HCT116 (cell line): ENCODE measurements at regions not wholly inside any gene's neighbourhood (a gene's known extent, or its start where the extent isn't known, plus 50 kb on each side); places are given as distances from the start of the nearest gene placed in this dataset.

Source experiments
- ATF3 ChIP-seq: IDR thresholded peaks from 2 replicates; pipeline ENCODE4 v1.6.1; 2012
- CEBPB ChIP-seq: IDR thresholded peaks from 2 replicates; pipeline ENCODE4 v1.6.1; 2012; ENCODE audit warnings: low read depth
- CTCF ChIP-seq, 3 experiments: fragments of 200-600 bp in 1 of 3; sonication (generic) in 1 of 3; IDR thresholded peaks in 2 of 3; conservative IDR thresholded peaks in 1 of 3; 2 replicates each; pipeline ENCODE4 v1.5.1; 2012 to 2017; ENCODE audit warnings: low read depth in 2 of 3, low read length in 2 of 3, antibody characterized with exemption in 1 of 3, borderline replicate concordance in 1 of 3, control low read depth in 1 of 3, mild to moderate bottlenecking in 1 of 3, mixed read lengths in 1 of 3, mixed run types in 1 of 3, moderate library complexity in 1 of 3; ENCODE audit not compliant: insufficient read depth in 1 of 3
- EZH2 ChIP-seq: fragments of 200-600 bp; sonication (generic); IDR thresholded peaks from 2 replicates; pipeline ENCODE4 v1.6.1; 2017; ENCODE audit warnings: antibody characterized with exemption, mixed run types
- EZH2phosphoT487 ChIP-seq: fragments of 200-600 bp; IDR thresholded peaks from 2 replicates; pipeline ENCODE4 v1.6.1; 2018; ENCODE audit warnings: antibody characterized with exemption, borderline replicate concordance
- MAX ChIP-seq: IDR thresholded peaks from 2 replicates; pipeline ENCODE4 v1.6.1; 2012
- REST ChIP-seq: IDR thresholded peaks from 2 replicates; pipeline ENCODE4 v1.6.1; 2012; ENCODE audit warnings: low read depth

GRCh38 chr4:145320294-145320693 is 139.9 kb upstream of the OTUD4 start:
- TF ChIP-seq EZH2 (no peak), CTCF (IDR thresholded peaks at IDR 0.05 in 2 of 3, conservative IDR thresholded peaks at IDR 0.05 in 1 of 3; ENCODE audit: borderline replicate concordance in 1 of 3, insufficient read depth in 1 of 3, low read depth in 2 of 3, low read length in 2 of 3) (no peak), ATF3 (no peak), CEBPB (no peak), MAX (no peak), EZH2phosphoT487 (no peak), REST (no peak)
